ENCODE measurements at regions not wholly inside any gene's neighbourhood (a gene's known extent, or its start where the extent isn't known, plus 50 kb on each side); places are given as distances from the start of the nearest gene placed in this dataset.

DNA sequence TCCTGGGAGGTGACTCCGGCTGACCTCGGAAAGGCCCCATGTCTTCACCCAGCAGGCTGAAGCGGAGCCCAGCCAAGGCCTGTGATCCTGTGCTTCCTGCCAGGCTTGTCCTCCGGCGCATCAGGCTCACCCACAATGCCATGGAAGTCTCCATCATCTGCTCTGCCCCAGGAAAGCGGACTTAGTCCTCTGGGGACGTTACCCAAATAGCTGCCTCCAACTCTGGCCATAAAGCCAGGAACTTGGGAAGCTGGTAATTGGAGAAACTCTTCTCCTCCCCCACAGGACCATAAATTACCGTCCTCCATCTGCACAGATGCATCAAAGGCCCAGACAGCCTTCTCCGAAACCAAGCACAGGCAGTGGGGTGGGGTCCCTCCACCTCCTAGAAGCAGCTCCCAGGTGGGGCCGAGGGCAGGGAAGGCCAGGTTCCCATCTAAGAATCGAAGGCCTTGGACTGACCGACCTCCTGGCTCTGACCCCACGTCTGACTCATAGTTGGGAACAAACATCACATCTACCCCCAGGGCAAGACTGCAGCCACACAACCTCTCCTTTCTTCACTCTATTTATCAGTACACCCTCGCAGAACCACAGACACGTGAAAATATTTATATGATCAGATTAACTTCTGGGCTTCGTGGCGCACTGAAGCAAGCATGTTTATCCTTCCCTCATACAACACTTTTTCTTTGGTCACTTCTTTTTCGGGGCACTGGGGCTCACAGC, 56.4 kb downstream of the PITPNM2 start (continued):
- TF ChIP-seq ZNF660 (CRISPR knock-in tag; IDR thresholded peaks at IDR 0.05; ENCODE audit: borderline replicate concordance, low read depth) (no peak), ZBTB1 (CRISPR knock-in tag; IDR thresholded peaks at IDR 0.05; ENCODE audit: borderline replicate concordance) (no peak), NKX3-1 (CRISPR knock-in tag; IDR thresholded peaks at IDR 0.05) (no peak), MED1 (CRISPR knock-in tag; IDR thresholded peaks at IDR 0.05) (peak; percentile 60), ZNF264 (CRISPR knock-in tag; IDR thresholded peaks at IDR 0.05) (no peak), RFX3 (CRISPR knock-in tag; IDR thresholded peaks at IDR 0.05) (no peak), ZNF33B (CRISPR knock-in tag; IDR thresholded peaks at IDR 0.05) (no peak), ZNF841 (CRISPR knock-in tag; IDR thresholded peaks at IDR 0.05; ENCODE audit: borderline replicate concordance) (no peak), TCF7 (IDR thresholded peaks at IDR 0.05; ENCODE audit: low read depth) (no peak), HOXA3 (CRISPR knock-in tag; IDR thresholded peaks at IDR 0.05) (0 out of 2 replicates have a peak, but pooled peaks have one; percentile 26), ZMAT3 (CRISPR knock-in tag; conservative IDR thresholded peaks at IDR 0.05) (no peak; the same call in 1 of the 2 replicates)
- TF ChIP-seq, protein P1, sequence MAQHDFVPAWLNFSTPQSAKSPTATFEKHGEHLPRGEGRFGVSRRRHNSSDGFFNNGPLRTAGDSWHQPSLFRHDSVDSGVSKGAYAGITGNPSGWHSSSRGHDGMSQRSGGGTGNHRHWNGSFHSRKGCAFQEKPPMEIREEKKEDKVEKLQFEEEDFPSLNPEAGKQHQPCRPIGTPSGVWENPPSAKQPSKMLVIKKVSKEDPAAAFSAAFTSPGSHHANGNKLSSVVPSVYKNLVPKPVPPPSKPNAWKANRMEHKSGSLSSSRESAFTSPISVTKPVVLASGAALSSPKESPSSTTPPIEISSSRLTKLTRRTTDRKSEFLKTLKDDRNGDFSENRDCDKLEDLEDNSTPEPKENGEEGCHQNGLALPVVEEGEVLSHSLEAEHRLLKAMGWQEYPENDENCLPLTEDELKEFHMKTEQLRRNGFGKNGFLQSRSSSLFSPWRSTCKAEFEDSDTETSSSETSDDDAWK (CRISPR knock-in tag; IDR thresholded peaks at IDR 0.05) = no peak
- TF ChIP-seq, protein P2, sequence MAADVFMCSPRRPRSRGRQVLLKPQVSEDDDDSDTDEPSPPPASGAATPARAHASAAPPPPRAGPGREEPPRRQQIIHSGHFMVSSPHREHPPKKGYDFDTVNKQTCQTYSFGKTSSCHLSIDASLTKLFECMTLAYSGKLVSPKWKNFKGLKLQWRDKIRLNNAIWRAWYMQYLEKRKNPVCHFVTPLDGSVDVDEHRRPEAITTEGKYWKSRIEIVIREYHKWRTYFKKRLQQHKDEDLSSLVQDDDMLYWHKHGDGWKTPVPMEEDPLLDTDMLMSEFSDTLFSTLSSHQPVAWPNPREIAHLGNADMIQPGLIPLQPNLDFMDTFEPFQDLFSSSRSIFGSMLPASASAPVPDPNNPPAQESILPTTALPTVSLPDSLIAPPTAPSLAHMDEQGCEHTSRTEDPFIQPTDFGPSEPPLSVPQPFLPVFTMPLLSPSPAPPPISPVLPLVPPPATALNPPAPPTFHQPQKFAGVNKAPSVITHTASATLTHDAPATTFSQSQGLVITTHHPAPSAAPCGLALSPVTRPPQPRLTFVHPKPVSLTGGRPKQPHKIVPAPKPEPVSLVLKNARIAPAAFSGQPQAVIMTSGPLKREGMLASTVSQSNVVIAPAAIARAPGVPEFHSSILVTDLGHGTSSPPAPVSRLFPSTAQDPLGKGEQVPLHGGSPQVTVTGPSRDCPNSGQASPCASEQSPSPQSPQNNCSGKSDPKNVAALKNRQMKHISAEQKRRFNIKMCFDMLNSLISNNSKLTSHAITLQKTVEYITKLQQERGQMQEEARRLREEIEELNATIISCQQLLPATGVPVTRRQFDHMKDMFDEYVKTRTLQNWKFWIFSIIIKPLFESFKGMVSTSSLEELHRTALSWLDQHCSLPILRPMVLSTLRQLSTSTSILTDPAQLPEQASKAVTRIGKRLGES (CRISPR knock-in tag; IDR thresholded peaks at IDR 0.05; ENCODE audit: borderline replicate concordance) = no peak
- TF ChIP-seq, protein P3, sequence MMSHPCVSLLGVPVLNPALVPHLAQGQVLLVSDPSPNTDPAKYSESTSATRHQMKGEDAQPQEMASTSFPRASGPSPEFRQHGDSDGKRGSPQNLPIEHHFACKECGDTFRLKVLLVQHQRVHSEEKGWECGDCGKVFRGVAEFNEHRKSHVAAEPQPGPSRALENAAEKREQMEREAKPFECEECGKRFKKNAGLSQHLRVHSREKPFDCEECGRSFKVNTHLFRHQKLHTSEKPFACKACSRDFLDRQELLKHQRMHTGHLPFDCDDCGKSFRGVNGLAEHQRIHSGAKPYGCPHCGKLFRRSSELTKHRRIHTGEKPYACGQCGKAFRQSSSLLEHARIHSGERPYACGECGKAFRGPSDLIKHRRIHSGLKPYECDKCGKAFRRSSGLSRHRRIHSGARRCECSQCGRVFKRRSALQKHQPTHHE (CRISPR knock-in tag; IDR thresholded peaks at IDR 0.05; ENCODE audit: borderline replicate concordance) = no peak
- TF ChIP-seq, protein P4, sequence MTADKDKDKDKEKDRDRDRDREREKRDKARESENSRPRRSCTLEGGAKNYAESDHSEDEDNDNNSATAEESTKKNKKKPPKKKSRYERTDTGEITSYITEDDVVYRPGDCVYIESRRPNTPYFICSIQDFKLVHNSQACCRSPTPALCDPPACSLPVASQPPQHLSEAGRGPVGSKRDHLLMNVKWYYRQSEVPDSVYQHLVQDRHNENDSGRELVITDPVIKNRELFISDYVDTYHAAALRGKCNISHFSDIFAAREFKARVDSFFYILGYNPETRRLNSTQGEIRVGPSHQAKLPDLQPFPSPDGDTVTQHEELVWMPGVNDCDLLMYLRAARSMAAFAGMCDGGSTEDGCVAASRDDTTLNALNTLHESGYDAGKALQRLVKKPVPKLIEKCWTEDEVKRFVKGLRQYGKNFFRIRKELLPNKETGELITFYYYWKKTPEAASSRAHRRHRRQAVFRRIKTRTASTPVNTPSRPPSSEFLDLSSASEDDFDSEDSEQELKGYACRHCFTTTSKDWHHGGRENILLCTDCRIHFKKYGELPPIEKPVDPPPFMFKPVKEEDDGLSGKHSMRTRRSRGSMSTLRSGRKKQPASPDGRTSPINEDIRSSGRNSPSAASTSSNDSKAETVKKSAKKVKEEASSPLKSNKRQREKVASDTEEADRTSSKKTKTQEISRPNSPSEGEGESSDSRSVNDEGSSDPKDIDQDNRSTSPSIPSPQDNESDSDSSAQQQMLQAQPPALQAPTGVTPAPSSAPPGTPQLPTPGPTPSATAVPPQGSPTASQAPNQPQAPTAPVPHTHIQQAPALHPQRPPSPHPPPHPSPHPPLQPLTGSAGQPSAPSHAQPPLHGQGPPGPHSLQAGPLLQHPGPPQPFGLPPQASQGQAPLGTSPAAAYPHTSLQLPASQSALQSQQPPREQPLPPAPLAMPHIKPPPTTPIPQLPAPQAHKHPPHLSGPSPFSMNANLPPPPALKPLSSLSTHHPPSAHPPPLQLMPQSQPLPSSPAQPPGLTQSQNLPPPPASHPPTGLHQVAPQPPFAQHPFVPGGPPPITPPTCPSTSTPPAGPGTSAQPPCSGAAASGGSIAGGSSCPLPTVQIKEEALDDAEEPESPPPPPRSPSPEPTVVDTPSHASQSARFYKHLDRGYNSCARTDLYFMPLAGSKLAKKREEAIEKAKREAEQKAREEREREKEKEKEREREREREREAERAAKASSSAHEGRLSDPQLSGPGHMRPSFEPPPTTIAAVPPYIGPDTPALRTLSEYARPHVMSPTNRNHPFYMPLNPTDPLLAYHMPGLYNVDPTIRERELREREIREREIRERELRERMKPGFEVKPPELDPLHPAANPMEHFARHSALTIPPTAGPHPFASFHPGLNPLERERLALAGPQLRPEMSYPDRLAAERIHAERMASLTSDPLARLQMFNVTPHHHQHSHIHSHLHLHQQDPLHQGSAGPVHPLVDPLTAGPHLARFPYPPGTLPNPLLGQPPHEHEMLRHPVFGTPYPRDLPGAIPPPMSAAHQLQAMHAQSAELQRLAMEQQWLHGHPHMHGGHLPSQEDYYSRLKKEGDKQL (CRISPR knock-in tag; IDR thresholded peaks at IDR 0.05; ENCODE audit: low read depth) = no peak
- TF ChIP-seq, protein P5, sequence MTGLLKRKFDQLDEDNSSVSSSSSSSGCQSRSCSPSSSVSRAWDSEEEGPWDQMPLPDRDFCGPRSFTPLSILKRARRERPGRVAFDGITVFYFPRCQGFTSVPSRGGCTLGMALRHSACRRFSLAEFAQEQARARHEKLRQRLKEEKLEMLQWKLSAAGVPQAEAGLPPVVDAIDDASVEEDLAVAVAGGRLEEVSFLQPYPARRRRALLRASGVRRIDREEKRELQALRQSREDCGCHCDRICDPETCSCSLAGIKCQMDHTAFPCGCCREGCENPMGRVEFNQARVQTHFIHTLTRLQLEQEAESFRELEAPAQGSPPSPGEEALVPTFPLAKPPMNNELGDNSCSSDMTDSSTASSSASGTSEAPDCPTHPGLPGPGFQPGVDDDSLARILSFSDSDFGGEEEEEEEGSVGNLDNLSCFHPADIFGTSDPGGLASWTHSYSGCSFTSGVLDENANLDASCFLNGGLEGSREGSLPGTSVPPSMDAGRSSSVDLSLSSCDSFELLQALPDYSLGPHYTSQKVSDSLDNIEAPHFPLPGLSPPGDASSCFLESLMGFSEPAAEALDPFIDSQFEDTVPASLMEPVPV (CRISPR knock-in tag; IDR thresholded peaks at IDR 0.05) = peak; percentile 56; the same call in 1 of the 2 replicates

Data from HepG2 (cell line).